DND-41 (cell line): ENCODE measurements at regions not wholly inside any gene's neighbourhood (a gene's known extent, or its start where the extent isn't known, plus 50 kb on each side); places are given as distances from the start of the nearest gene placed in this dataset.

Experiments
- ATAC-seq: fragments of 200-7000 bp; cut with Tn5 transposase; 3 replicates; pipeline ENCODE4 v1.9.1; 2021; ENCODE audit warnings: low read depth; ENCODE audit not compliant: insufficient read depth
- DNase-seq: peaks from one replicate; pipeline ENCODE4 v3.0.0-alpha.2; 2020
- H2AFZ ChIP-seq: 2 replicates; pipeline ENCODE4 v1.6.0; 2012; ENCODE audit warnings: low read depth, low read length
- H3K27ac ChIP-seq: 2 replicates; pipeline ENCODE4 v1.5.1; 2012; ENCODE audit warnings: low read length, inconsistent platforms
- H3K27me3 ChIP-seq: fragments of 200-600 bp; sonication (generic); 2 replicates; pipeline ENCODE4 v1.6.0; 2012; ENCODE audit warnings: low read length, mild to moderate bottlenecking, inconsistent platforms; ENCODE audit not compliant: insufficient read depth, poor library complexity
- H3K36me3 ChIP-seq: 2 replicates; pipeline ENCODE4 v1.5.1; 2012; ENCODE audit warnings: low read length, inconsistent platforms; ENCODE audit not compliant: insufficient read depth
- H3K4me1 ChIP-seq: 2 replicates; pipeline ENCODE4 v1.5.1; 2012; ENCODE audit warnings: mild to moderate bottlenecking, low read length; ENCODE audit not compliant: insufficient read depth
- H3K4me2 ChIP-seq: 2 replicates; pipeline ENCODE4 v1.6.0; 2012; ENCODE audit warnings: mild to moderate bottlenecking, moderate library complexity, low read length, inconsistent platforms; ENCODE audit not compliant: insufficient read depth
- H3K4me3 ChIP-seq, 2 experiments: fragments of 200-600 bp in 1 of 2; shearing (Covaris generic) in 1 of 2; 2 replicates each; pipeline ENCODE4 v1.5.1; 2012 to 2016; ENCODE audit warnings: inconsistent platforms in 2 of 2, low read length in 2 of 2, mild to moderate bottlenecking in 2 of 2, low read depth in 1 of 2, moderate library complexity in 1 of 2
- H3K79me2 ChIP-seq: 2 replicates; pipeline ENCODE4 v1.6.0; 2012; ENCODE audit warnings: low read length, inconsistent platforms; ENCODE audit not compliant: insufficient read depth
- H3K9ac ChIP-seq: 2 replicates; pipeline ENCODE4 v1.6.0; 2012; ENCODE audit warnings: low read depth, mild to moderate bottlenecking, inconsistent platforms, low read length, moderate library complexity
- H3K9me3 ChIP-seq: 2 replicates; pipeline ENCODE4 v1.5.1; 2012; ENCODE audit warnings: low read length, moderate library complexity, mild to moderate bottlenecking, inconsistent platforms; ENCODE audit not compliant: insufficient read depth, severe bottlenecking
- H4K20me1 ChIP-seq: 2 replicates; pipeline ENCODE4 v1.6.0; 2012; ENCODE audit warnings: low read length; ENCODE audit not compliant: insufficient read depth
- CTCF ChIP-seq: IDR thresholded peaks from 2 replicates; pipeline ENCODE4 v1.5.1; 2012; ENCODE audit warnings: borderline replicate concordance, low read length, moderate library complexity, mild to moderate bottlenecking; ENCODE audit not compliant: poor library complexity, severe bottlenecking; ENCODE audit errors: extremely low read depth
- EZH2 ChIP-seq: IDR thresholded peaks from 3 replicates; pipeline ENCODE4 v1.6.1; 2012; ENCODE audit warnings: borderline replicate concordance, low read depth, mild to moderate bottlenecking, moderate library complexity, low read length, inconsistent platforms; ENCODE audit not compliant: severe bottlenecking

GRCh38 chr6:90708206-90708737 is 121.4 kb upstream of the MAP3K7 start:
- ATAC-seq (no peak), DNase-seq (no peak)
- Histone ChIP-seq H3K27me3 (no peaks in the 10 kb centered on the region), H2AFZ (no peak overlapping the region), H4K20me1 (no peaks in the 10 kb centered on the region), H3K36me3 (no peaks in the 10 kb centered on the region), H3K4me1 (no peaks in the 10 kb centered on the region), H3K79me2 (no peaks in the 10 kb centered on the region), H3K4me2 (no peak overlapping the region), H3K4me3 (no peak overlapping the region), H3K9ac (no peak overlapping the region), H3K9me3 (no peaks in the 10 kb centered on the region), H3K27ac (no peak overlapping the region)
- TF ChIP-seq EZH2 = no peak
- TF ChIP-seq CTCF = no peak

GRCh38 chr6:90707246-90707645 is 120.4 kb upstream of the MAP3K7 start:
- no peak overlapping the region; the same call in 1 of the 2 replicates for H2AFZ ChIP-seq
- no peaks in the 10 kb centered on the region for H3K36me3 ChIP-seq
- H3K27ac ChIP-seq = no peak overlapping the region
- H3K79me2 ChIP-seq = no peaks in the 10 kb centered on the region
- ATAC-seq (no peak), DNase-seq (no peak)
- H3K4me1 ChIP-seq = peaks cover 5% of the 10 kb centered on the region
- no peak overlapping the region for H3K9ac ChIP-seq
- no peaks in the 10 kb centered on the region for H4K20me1 ChIP-seq
- TF ChIP-seq EZH2 (no peak), CTCF (no peak)
- H3K27me3 ChIP-seq = no peaks in the 10 kb centered on the region
- no peak overlapping the region for H3K4me3 ChIP-seq
- peaks cover 2% of the 10 kb centered on the region for H3K9me3 ChIP-seq
- H3K4me2 ChIP-seq = no peak overlapping the region

GRCh38 chr6:90703336-90703735 is 116.5 kb upstream of the MAP3K7 start:
- H3K4me1 ChIP-seq = peaks cover 28% of the 10 kb centered on the region
- no peaks in the 10 kb centered on the region for H3K79me2 ChIP-seq
- H3K4me3 ChIP-seq = no peak overlapping the region
- H3K27ac ChIP-seq = no peak overlapping the region
- peaks cover 2% of the 10 kb centered on the region for H3K9me3 ChIP-seq
- ATAC-seq = no peak
- DNase-seq = no peak
- H2AFZ ChIP-seq = no peak overlapping the region
- no peak overlapping the region for H3K9ac ChIP-seq
- no peaks in the 10 kb centered on the region for H4K20me1 ChIP-seq
- no peaks in the 10 kb centered on the region for H3K36me3 ChIP-seq
- H3K4me2 ChIP-seq = no peak overlapping the region
- TF ChIP-seq CTCF (no peak), EZH2 (no peak)
- H3K27me3 ChIP-seq = no peaks in the 10 kb centered on the region
